HG02678 (cell line): ENCODE measurements at regions not wholly inside any gene's neighbourhood (a gene's known extent, or its start where the extent isn't known, plus 50 kb on each side); places are given as distances from the start of the nearest gene placed in this dataset.
"Not testable (repeated sequence)": the region's sequence is repeated elsewhere in the genome, so short reads cannot be mapped to it uniquely, and the experiment has no call there.

ENCODE experiments used
- ATAC-seq: cut with Tn5 transposase; IDR thresholded peaks from one replicate; pipeline ENCODE4 v1.9.1; 2021; ENCODE audit warnings: mild to moderate bottlenecking, moderate library complexity; ENCODE audit not compliant: unreplicated experiment

DNA sequence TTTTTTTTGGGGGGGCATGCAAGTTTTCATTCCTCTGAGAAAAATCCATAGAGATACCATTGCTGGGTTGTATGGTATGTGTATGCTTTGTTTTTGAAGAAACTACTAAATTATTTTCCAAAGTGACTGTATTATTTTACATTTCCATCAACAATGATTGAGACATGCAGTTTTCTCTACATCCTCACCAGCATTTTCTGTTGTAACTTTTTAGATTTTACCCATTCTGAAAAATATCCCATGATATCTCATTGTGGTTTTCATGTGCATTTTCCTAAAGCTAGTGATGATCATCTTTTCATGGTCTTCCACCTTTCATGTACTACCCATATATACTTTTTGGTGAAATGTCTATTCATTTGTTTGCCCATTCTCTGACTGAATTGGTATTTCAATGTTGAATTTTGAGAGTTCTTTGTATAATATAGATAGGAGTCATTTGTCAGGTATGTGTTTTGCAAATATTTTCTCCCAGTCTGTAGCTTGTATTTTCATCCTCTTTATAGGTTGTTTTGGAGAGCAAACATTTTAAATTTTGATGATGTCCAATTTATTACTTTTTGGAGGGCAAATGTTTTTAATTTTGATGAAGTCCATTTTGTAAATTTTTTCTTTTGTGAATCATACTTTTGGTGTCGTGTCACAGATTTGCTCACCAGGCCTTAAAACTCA lies 827.5 kb upstream of the CITED2 start:
- no peak for ATAC-seq

DNA sequence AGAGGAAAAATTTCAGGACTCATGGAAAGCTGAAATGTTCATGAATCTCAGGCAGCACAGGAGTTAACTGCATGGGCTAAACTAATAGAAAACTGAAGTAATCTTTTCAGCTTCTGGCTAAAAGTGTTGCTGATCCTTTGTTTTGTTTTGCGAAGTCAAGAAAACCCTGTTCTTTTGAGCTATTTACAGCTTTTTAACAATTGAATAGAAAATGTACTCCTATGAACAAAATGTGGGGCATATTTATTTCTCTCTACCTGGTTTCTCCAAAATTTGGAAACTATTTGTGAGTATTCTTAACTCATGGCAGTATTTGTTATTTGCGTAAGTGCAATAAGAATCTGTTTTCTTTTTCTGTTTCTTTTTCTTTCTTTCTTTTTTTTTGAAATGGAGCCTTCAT lies 818.8 kb upstream of the CITED2 start:
- ATAC-seq = no peak

DNA sequence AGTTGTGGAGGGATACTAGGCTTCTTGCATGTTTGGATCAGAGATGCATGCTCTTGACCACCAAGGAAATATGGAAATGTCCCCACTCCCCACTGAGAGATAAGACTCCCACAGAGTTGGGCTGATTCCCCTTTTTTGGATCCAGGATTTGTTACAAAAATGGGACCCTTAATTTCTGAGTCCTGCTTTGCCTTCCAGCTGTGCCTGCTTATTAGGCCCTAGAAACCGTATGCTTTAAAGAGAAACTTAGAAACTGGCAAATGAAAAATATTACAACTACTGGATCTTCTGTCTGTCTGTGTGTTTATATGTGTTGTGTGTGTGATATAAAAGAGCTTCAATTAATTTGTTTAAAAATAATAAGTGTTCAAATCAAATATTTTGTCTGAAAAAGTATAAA lies 817.6 kb upstream of the CITED2 start:
- ATAC-seq = no peak

DNA sequence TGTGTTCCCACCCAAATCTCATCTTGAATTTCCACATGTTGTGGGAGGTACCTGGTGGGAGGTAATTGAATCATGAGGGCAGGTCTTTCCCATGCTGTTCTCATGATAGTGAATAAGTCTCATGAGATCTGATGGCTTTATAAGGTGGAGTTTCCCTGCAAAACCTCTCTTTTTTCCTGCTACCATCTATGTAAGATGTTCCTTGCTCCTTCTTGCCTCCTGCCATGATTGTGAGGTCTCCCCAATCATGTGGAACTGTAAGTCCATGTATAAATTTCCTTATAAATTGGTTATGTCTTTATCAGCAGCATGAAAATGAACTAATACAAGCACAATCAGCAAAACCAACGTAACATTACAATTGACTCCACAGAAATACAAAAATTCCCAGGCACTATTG lies 814.8 kb upstream of the CITED2 start:
- not testable (repeated sequence) for ATAC-seq

DNA sequence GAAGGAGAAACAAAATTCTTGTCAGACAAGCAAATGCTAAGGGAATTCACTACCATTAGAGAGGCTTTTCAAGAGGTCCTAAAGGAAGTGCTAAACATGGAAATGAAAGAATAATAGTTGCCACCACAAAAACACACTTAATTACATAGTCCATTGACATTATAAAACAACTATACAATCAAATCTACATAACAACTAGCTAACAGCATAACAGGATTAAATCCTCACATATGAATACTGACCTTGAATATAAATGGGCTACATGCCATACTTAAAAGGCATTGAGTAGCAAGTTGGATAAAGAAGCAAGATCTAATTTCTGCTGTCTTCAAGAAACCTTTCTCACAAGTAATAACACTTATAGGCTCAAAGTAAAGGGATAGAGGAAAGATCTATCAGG lies 811.5 kb upstream of the CITED2 start:
- no peak for ATAC-seq

DNA sequence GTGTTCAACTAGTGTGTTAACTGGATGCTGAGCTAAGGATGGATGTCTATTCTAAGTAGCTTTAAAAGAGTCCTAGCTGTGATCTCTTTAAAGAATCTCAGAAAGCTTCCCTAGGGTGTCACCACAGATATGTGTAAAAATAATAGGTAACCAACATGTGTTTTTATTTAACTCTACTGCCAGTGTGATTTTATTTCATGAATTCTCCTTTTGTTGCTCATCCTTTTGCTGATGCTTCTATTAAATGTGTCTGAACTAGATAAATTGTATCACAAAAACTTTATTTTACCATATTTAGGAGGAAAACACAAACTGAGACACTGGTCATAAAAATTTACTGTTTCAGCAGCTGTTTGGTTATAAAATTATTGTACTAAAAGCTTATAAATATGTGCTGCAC lies 809.4 kb upstream of the CITED2 start:
- no peak for ATAC-seq

DNA sequence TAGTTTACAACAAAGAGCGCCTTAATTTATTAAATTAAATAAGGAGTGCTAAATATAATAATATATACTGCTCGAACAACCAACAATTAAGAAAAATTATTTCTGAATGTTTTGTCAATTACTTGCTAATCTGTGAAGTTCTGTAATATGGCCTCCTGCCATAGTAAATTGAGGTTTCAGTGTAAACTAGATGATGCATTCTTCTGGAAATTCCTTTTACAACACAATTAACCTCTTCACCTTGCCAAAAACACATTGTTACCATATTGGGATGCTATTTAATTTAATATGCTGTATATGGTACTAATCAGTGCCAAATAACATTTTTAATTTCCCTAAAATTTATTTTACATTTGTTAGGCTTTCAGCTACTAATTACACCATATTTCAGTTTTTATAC lies 808.4 kb upstream of the CITED2 start:
- ATAC-seq = no peak

DNA sequence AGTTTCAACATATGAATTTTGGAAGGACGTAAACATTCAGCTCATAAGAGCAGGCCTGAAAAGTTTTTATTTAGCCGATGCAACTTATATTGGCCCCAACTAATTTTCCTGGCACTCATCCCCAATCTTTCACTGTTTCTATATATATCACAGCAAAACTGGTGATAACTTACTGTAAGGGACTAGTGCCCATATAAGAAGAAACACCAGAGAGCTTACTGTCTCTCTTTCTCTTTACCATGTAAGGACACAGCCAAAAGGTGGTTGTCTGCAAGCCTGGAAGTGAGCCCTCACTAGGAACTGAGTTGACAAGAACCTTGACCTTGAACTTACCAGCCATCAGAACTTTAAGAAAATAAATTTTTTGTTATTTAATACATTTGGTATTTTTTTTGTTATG lies 807.4 kb upstream of the CITED2 start:
- ATAC-seq = no peak

DNA sequence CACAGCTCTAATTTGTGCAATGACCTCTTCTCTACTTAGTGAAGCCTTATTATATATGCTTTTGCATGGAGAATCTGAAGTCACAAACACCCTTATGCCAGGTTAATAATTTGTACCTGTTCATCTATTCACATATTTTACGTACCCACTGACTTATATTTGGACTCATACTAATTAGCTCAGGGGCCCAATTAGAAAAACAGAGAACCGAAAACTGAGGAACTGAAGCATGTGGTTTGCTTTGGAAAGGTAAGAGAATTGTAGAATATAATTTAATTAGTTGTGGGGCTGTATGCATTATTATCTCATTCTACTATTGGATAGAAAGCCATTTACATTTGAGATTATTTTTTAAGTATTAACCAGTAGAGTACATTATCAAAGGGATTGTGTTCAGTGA lies 805.9 kb upstream of the CITED2 start:
- no peak for ATAC-seq

DNA sequence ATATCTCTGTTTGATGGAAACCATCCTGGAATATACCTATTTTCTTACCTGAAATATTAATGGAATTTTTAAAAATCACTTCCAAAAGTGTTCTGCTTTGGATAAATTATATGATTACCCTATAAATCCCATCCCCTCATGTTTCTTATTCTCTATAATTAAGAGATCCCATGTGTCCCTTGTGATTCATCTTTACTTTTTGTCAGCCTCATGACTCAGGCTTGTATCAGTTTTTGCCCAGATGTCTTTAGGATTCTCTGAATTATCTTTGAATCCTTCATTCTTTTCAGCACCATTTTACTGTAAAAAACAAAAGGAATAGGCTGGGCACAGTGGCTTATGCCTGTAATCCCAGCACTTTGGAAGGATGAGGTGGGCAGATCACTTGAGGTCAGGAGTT lies 804.5 kb upstream of the CITED2 start:
- no peak for ATAC-seq

DNA sequence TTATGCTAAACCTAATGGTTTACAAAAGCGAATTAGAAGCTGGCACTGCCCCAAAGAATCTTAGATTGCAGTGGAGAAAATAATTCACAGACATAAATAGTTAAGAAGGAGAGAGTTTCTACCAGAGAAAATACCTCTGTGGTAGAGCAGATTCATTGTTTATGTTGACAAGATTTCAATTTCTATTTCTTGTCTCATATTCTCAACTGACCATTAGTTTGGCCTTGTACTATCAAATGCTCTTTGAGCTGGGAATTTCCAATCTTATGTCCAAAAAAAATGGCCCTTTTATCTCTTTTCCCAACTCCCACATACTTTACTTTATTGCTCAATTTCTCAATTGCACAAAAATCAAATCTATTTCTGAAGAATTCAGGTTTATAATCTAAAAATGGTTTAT lies 804.1 kb upstream of the CITED2 start:
- no peak for ATAC-seq

DNA sequence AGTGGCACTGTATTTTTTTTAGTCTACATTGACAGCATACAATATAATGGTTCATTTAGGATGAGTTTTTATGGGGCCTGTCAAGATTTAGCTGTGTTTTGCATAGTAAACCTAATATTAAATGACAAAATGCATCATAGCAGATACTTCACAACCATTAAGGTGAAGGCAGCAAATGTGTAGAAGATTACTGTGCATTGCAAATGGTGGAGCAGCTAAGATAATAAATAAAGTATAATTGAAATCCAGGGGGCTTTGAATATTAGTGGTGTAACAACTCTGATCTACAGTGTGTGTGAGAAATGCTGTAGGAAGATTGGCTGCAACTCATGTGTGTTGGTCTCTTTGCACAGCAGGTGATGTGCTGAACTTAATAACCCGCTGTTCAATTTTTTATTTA lies 801.9 kb upstream of the CITED2 start:
- ATAC-seq = no peak

DNA sequence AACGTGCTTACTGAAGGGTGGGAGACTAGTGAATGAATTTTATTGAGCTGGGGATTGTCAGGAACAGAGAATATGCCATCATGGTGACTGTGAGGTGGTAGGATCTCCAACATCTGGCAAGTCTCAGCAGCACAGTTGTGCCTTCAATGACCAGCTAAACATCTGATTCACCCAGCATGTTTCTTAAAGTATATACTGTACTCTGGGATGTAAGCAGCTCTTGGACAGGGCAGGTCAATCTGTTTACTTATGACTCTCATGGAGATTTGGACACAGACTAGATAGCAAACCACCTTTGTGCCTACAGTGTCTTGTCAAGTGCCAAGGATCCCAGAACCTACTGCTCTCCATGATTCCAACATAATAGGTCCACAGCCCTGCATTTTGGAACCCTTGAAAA lies 801.0 kb upstream of the CITED2 start:
- no peak for ATAC-seq

DNA sequence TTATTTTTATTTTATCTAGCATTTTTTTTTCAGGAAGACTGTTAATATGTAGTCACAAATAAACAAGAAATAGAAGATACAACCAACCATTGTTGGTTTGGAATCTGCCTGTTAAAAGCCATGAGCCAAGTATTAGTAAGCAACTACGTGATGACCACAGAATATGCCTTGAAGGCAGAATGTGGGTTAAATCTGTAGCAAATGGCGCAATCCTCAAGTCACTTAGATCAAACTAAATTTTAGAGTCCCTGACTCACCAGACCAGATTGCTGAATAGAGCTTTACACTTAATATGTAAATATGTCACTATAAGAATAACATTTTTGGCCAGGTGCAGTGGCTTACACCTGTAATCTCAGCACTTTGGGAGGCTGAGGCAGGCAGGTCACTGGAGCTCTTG lies 800.1 kb upstream of the CITED2 start:
- no peak for ATAC-seq

DNA sequence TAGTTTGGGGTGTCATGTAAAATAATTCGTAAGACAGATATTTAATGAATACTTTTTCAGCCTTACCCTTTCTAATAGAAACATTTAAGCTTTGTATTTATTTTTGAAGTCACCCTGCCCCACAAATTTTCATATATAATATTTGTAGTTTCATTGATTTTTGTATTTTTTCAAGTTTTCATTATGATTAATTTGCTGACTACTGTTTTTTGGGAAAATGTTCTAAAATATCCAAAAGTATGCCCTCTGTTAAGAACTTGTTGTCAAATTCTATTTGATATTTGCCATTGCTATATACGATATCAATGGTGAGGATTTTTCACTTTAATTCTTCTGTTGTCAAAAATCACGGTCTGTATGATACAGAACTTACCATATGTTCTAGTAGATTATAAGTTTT lies 793.9 kb upstream of the CITED2 start:
- ATAC-seq = no peak

DNA sequence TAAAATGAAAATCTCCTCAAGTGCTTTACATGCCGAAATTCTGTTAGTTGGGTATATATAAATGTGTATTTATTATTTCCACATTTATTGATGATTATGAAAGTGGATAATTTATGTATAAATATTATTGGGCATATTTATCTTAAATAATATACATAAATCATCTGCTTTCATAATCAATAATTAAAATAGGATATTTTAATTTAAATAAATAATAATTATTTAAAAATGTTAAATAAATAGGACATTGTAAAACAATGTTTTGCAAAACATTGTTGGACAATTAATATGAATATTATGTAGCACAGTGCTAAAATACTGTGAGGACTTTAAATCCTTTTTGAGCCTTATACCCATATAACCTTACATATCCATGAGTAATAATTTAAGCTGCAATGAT lies 786.5 kb upstream of the CITED2 start:
- ATAC-seq = no peak

DNA sequence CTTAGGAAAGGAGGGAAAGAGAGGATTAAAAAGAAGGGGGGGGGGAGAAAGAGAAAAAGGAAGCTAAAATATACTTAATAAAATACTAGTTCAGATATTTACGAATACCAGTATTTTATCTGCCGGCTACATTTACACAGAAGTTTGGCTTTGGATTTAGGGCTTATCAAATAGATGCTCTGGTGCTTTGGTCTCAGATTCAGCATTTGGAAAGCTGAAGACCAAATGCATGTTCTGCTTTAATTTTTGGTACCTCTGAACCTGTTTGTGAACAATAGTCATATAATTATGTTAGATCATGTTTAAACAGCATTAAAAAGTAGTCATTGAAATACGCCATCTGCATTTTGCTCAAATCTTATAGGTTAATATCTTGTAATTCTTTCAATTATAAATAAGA lies 786.0 kb upstream of the CITED2 start:
- no peak for ATAC-seq

DNA sequence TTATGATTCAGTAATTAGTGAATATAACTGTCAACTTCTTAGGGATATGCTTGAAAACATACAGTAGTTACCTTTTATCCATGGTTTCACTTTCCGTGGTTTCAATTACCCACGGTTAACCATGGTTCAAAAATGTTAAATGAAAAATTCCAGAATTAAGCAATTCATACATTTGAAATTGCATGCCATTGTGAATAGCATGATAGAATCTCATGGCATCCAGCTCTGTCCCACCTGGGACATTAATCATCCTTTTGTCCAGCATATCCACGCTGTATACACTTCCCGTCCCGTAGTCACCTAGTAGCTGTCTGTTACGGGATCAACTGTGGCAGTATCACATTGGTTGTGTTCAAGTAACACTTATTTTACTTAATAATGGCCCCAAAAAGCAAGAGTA lies 781.7 kb upstream of the CITED2 start:
- no peak for ATAC-seq

DNA sequence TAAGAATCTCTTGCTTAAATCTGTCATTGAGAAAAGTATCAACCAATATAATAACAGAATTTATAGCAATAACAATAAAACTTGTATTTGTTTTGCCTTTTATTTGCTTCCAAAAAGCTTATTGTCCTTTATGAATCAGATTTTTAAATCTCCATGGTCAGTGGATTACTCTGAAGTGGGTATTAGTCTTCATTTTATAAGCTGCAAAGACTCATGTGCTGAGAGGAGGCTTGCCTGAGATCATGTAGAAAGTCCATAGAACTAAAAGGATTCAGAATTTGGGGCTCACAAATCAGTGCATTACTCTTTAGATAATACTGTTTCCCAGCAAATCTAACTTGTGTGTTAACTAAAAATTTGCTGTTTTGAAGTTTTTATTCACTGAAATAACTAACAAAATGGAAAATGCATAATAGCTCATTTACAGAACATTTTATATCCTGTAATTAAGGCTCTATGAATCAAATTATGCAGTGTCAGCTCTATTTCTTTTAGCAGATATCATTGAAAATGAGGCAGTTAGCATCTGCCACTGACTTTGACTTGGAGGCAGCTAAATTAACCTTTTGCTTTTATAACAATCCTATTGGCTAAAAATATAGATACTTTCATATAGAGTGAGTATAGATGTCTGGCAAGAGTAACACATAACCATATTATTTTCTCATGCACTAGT lies 781.1 kb upstream of the CITED2 start:
- ATAC-seq = no peak

DNA sequence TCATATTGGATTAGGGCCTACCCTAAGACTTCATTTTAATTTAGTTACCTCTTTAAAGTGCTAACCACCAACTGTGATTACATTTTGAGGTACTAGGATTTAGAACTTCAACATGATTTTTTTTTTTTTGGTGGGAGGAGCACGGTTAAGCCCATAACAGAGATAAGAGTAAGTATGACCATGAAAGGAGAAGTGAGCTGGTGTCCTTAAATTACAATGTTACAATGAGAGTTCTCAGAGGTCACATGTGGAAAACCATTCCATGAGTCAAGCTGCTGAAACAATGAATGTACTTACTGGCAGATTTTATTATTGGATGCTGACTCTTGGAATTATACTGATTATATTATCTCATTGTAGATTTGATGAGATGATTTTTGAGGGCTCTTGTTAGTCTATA lies 779.3 kb upstream of the CITED2 start:
- no peak for ATAC-seq

DNA sequence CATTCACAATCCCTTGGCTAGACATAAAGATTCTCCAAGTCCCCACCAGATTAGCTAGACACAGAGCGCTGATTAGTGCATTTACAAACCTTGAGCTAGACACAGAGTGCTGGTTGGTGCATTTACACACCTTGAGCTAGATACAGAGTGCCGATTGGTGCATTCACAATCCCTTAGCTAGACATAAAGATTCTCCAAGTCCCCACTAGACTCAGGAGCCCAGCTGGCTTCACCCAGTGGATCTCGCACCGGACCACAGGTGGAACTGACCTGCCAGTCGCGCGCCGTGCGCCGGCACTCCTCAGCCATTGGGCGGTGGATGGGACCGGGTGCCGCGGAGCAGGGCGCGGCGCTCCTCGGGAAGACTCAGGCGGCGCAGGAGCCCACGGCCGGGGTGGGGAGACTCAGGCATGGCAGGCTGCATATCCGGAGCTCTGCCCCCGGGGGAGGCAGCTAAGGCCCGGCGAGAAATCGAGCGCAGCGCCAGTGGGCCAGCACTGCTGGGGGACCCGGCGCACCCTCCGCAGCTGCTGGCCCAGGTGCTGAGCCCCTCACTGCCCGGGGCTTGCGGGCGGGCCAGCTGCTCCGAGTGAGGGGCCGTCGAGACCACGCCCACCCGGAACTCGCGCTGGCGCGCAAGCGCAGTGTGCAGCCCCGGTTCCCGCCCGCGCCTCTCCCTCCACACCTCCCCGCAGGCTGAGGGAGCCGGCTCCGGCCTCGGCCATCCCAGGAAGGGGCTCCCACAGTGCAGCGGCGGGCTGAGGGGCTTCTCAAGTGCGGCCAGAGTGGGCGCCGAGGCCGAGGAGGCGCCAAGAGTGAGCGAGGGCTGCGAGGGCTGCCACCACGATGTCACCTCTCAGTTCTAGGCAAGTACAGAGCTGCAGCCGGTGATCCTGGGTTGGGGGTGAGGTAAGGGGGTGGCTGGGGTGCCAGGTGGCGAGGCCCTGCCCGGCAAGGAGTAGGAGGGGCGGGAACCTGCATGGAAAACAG lies 773.7 kb upstream of the CITED2 start:
- ATAC-seq = not testable (repeated sequence)

DNA sequence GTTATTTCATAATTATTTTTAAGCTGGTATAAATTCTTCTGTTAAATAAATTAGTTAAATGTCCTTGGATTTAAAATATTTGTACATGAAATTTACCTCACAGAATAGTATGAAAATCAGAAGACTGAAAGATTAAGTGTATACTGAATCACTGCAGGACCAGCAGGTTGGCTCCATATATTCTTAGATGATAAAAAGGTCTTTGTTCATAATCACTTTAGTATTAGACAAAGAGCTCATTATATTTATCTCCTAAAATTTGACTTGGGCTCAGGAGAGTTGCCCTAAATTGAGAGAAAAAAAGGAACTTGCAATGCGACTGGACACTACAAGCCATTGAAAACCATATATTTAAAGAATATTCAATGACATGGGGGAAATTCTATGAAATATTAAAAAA lies 766.4 kb upstream of the CITED2 start:
- no peak for ATAC-seq
